HG03103 (cell line): ENCODE measurements at regions not wholly inside any gene's neighbourhood (a gene's known extent, or its start where the extent isn't known, plus 50 kb on each side); places are given as distances from the start of the nearest gene placed in this dataset.

ENCODE experiments used
- ATAC-seq: cut with Tn5 transposase; IDR thresholded peaks from one replicate; pipeline ENCODE4 v1.9.1; 2021; ENCODE audit warnings: low read depth; ENCODE audit not compliant: unreplicated experiment

GRCh38 chr1:5373281-5373680 is 618.9 kb downstream of the NPHP4 start:
- no peak for ATAC-seq

- no peak for ATAC-seq
Measured at GRCh38 chr1:5371270-5371669, 621.0 kb downstream of the NPHP4 start.

DNA sequence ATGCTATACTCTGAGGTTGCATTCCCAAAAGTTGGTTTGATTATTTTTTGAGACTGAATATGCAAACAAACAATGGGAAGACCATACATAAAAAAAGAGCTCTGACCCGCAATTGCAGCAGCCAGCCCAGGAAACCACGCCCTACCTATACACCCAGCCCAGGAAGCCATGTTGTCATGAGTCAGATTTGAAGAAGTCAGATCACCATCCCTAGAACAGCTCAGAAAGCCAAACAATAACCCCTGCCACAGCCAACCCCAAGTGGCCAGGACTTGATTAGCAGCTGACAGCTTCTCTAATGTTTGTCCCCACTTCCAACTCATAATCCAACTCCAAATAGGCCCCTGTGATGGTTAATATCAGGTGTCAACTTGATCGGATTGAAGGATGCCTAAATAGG is 621.9 kb downstream of the NPHP4 start:
- no peak for ATAC-seq

DNA sequence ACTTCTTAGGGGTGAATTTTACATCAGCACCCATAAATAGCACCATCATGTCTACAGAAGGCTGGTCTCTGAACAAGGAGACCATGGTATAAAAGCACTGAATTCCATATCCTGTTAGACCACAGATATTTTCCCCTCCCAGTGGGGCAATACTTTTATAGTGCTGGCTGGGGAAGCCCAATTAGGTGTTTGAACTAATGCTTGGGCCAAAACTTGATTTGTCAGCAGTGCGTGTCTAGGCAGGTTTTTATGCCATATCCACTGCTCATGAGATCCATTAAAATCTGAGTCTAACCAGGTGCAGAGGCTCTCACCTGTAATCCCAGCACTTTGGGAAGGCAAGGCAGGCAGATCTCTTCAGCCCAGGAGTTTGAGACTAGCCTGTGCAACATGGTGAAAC is 623.0 kb downstream of the NPHP4 start:
- ATAC-seq, result no peak

GRCh38 chr1:5368201-5368600 is 624.0 kb downstream of the NPHP4 start:
- ATAC-seq, result no peak

- ATAC-seq, result no peak
Measured at GRCh38 chr1:5367306-5367705, 624.9 kb downstream of the NPHP4 start.

GRCh38 chr1:5365751-5366150 is 626.5 kb downstream of the NPHP4 start:
- no peak for ATAC-seq

GRCh38 chr1:5364591-5364990 is 627.6 kb downstream of the NPHP4 start:
- ATAC-seq, result no peak

DNA sequence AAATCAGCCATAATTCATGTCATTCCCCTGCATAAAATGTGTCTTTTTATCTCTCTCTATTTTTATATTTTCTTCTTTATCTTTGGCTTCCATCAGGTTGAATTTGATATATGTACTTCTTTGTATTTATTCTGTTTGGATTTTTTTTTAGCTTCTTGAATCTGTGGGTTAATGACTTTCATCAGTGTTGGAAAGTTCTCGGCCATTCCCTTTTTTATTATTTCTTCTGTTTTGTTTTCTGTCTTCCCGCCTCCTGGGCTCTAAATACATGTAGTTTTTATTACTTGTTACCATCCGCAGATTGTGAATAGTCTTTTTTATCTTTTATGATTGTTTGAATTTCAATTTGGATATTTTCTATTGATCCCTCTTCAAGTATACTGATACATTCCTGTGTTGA is 637.5 kb downstream of the NPHP4 start:
- no peak for ATAC-seq

DNA sequence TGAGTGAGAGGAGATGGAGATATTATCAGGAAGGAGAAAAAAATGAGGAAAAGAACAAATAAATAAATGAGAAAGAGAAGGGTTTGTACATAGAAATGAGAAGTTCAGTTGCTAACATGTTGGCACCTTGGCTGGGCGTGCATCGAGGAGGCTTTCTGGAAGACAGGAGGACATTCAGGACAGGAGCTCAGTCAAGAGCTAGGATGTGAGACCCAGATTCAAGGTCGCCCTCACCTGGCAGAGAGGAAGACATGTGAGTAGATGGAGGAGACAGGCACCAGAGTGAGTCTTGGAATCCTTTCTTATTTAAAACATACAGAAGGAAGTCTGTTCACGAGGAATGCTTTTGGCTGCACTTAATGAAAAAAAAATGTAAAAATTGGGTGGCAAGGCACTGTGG is 640.9 kb downstream of the NPHP4 start:
- ATAC-seq, result no peak

DNA sequence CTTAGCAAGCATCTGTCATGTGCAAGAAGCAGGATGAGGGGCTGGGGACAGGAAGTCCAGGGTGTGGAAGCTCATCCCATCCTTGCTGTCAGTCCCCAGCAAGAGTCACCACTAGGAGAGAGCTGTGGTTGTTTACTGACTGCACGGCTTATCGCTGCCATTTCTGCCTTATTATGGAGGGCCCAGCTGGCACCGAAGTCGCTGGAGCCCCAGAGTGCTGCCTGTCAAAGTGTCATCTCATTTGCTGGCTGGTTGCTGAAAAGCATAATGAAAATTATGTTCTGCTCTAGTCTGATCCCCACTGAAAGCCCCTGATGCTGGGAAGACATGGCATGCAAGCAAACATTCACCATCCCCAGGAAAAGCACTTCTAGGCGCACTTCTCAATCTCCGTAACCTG is 642.7 kb downstream of the NPHP4 start:
- ATAC-seq, result no peak

DNA sequence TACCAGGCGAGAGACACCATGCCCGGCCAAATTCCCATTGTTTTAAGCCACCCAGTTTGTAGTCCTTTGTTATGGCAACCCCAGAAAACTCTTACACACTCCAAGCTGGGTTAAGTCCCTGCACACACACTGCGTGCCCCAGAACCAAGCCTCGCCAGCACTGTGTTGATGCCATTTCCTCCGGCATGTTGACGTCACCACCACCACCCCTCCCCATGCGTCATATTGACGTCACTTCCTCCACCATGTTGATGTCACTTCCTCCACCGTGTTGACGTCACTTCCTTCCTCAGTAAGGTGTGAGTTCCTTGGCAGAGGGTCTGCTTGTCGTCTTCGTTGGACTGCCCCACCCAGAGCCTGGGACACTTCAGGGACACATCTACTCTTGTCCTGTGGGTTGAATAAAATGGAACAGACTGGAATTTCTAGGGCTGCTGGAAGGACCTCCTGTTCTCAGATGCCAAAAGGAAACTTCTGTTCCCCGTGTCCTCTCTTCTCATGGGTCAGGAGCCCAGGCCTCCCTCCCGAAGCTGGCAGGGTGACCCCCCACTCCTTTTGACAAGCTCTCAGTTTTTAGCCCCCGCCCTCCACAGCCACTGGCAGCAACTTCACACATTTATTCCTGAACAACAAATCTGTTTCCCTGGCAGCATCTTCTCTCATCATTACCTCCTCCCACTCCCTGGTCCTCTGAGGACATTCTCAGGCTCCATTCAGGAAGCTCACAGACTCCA is 643.3 kb downstream of the NPHP4 start:
- ATAC-seq, result no peak

DNA sequence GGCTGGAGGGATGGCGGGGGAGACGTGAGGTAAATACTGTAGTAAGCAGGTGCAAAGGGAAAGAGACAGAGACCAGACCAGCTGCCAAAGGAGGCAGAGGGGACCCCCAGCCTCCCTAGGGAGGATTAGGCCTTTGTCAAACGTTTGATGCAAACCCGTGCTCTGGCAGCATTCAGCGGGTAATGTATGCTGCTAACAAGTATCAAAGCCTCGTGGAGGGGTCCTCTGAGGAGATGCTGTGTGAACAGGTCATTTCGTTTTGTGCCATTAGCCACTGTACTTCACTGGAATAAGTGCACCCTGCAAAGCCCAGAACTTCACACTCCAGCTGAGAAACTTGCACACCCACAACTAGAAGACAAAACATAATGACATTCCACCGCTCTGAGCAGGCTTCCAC is 644.5 kb downstream of the NPHP4 start:
- no peak for ATAC-seq

GRCh38 chr1:5345556-5345955 is 646.7 kb downstream of the NPHP4 start:
- ATAC-seq, result no peak

DNA sequence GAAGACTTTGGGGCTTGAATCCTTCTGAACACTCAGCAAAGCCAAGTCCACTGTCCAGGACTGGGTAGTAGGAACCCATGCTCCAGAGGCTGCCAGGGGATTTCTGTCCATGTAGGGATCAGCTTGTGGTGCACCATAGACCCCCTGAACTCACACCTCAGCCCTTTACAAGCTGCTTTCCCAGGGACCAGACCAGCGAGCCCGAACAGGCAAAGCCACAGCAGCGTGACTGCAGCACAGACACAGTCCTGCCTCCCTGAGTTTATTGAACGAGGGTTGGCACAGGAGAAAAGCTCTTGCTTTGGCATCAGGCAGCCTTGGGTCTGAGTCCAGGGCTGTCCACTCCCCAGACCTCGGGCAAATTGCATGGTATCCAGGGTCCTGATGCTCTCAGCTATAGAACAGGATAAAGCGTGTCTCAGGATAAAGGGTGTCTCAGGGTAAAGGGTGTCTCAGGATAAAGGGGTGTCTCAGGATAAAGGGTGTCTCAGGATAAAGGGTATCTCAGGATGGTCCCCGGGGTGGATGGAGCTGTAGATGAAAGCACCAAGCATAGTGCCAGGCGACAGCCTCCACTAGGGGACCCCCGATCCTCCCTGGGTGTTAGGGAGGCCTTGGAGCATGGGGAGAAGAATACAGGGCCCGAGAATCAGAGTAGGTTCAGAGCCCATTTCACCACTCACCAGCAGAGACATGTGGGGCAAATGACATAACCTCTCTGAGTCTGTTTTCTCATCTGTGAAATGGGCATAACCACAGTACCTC is 648.8 kb downstream of the NPHP4 start:
- no peak for ATAC-seq

- no peak for ATAC-seq
Measured at GRCh38 chr1:5342830-5343229, 649.4 kb downstream of the NPHP4 start.

DNA sequence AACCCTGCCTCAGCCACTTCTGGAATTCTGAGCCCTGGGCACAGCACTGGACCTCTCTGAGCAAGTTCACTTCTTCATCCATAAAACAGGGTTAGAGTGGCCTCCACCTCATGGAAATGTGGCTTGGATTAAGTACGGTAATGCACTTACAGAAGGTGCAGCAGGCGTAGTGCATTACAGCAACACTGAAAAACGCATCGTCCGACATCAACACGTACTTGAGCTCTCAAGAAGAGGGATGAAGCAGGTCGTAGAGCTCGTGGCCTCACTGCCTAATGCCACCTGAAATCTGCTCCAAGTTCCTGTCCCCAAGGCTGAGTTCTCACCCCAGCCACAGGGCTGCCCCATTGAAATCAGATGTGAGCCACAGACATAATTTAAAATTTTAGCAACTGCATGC is 650.1 kb downstream of the NPHP4 start:
- ATAC-seq, result no peak

- ATAC-seq, result no peak
Measured at GRCh38 chr1:5341471-5341870, 650.8 kb downstream of the NPHP4 start.

- ATAC-seq, result no peak
Measured at GRCh38 chr1:5340560-5341130, 651.6 kb downstream of the NPHP4 start.

- ATAC-seq, result no peak
Measured at GRCh38 chr1:5338466-5338865, 653.8 kb downstream of the NPHP4 start.

DNA sequence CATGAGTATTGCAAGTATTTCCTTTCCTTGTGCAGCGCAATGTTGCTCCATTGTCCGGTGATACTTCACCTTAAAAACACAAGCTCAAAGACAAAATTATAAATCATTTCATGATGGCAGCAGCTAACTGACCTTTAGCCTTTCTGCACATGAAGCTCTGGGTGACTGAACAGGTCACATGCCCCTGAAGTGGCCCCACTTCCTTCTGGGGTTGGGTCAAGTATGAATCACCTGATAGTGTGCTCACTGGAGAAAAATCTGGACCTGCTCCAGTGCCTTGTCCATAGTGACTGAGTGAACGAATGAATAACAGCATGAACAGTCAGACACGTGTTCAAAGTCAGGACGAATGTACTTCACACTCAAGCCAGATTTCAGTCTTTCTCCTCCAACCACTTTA is 658.9 kb downstream of the NPHP4 start:
- ATAC-seq, result no peak

- ATAC-seq, result no peak
Measured at GRCh38 chr1:5331101-5331500, 661.1 kb downstream of the NPHP4 start.
